ENCODE measurements at regions not wholly inside any gene's neighbourhood (a gene's known extent, or its start where the extent isn't known, plus 50 kb on each side); places are given as distances from the start of the nearest gene placed in this dataset.

DNA sequence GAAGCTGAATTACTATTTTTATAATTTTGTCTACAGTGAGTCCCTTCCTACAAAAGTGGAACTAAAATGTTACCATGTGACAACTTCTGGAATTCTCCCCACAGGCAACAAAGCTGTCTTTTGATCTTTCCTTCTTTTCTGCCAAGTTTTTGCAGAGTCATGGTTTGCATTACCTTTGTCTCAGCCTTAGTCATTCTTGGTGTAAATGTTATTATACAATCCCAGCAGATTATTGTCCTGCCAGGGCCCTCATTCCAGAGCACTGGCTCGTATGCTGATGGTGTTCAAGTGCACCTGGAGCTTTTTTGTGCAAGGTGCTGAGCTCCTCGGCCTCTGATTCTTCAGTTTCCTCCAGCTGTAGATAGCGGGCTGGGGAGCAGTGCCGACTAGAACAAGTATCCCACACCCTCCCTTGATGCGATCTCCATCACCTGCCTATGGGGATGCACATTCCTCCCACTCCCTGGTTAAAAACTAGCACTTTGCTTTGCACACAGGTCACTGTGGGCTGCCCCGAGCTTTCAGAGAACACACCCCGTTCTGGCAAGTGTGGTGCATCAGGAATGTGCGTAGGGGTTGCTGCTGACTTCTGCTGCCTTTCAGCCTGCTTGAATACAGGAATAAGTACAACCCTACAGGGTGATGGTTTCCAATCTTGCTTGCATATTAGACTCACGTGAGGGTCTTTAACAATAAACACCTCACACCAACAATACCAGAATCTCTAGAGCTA lies 263.6 kb downstream of the RNF144A start:
- intact Hi-C loops (cut with DNase I) = no loop called here
- H3K27ac ChIP-seq = no peak overlapping the region
- H3K4me1 ChIP-seq = peaks cover 0 to 6% (median 0%) of the 10 kb centered on the region in 4 donors
- no peaks in the 10 kb centered on the region for H3K27me3 ChIP-seq
- no peaks in the 10 kb centered on the region for H3K36me3 ChIP-seq
- no peaks in the 10 kb centered on the region for H3K9me3 ChIP-seq
- no peak overlapping the region for H3K4me3 ChIP-seq
- 43 to 68% methylated on average over 9 of the region's 9 CpGs for WGBS, 2 donors
- DNase-seq = no peak
- TF ChIP-seq, protein P1, sequence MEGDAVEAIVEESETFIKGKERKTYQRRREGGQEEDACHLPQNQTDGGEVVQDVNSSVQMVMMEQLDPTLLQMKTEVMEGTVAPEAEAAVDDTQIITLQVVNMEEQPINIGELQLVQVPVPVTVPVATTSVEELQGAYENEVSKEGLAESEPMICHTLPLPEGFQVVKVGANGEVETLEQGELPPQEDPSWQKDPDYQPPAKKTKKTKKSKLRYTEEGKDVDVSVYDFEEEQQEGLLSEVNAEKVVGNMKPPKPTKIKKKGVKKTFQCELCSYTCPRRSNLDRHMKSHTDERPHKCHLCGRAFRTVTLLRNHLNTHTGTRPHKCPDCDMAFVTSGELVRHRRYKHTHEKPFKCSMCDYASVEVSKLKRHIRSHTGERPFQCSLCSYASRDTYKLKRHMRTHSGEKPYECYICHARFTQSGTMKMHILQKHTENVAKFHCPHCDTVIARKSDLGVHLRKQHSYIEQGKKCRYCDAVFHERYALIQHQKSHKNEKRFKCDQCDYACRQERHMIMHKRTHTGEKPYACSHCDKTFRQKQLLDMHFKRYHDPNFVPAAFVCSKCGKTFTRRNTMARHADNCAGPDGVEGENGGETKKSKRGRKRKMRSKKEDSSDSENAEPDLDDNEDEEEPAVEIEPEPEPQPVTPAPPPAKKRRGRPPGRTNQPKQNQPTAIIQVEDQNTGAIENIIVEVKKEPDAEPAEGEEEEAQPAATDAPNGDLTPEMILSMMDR (IDR thresholded peaks at IDR 0.05) = no peak

DNA sequence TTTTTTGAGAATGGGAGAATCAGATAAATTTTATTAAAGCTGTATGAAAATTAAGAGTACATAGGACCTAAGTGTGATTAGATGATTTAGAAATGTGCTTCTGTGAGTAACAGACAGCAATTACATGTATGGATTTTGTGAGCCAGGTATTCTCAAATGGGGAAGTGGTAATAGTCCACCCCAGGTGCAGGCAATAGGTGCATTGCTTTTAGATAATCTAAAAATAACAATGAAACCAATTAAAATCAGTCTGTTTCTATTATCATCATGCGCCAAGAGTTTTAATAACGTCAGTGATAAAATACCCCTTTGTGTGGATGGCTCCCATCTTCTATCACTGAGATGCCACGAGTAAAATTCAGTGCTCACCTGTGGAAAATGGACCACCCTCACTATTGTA lies 265.3 kb downstream of the RNF144A start:
- TF ChIP-seq EP300 (IDR thresholded peaks at IDR 0.05) = no peak
- TF ChIP-seq POLR2AphosphoS5 (IDR thresholded peaks at IDR 0.05) = no peak
- no peak for TF ChIP-seq POLR2A (IDR thresholded peaks at IDR 0.05)
- TF ChIP-seq, protein P1 (IDR thresholded peaks at IDR 0.05) = no peak
- Histone ChIP-seq H3K4me1 (peaks cover 0 to 6% (median 0%) of the 10 kb centered on the region in 4 donors), H3K36me3 (no peaks in the 10 kb centered on the region), H3K27me3 (no peaks in the 10 kb centered on the region), H3K27ac (no peak overlapping the region), H3K9me3 (no peaks in the 10 kb centered on the region), H3K4me3 (no peak overlapping the region)
- DNase-seq = no peak
- WGBS, 2 donors = 74 to 89% methylated on average over 3 of the region's 3 CpGs
- intact Hi-C loops (cut with DNase I) = no loop called here

DNA sequence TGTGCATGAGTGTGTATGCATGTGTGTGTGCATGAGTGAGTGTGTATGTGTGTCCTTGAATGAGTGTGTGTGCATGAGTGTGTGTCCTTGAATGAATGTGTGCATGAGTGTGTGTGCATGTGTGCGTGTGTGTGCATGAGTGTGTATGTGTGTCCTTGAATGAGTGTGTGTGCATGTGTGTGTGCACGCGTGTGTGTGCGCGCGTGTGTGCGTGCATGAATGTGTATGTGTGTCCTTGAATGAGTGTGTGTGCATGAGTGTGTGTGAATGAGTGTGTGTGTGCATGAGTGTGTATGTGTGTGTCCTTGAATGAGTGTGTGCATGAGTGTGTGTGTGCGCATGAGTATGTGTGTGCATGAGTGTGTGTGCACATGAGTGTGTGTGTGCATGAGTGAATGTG lies 271.9 kb downstream of the RNF144A start:
- no peak for DNase-seq
- no peak overlapping the region for H3K4me3 ChIP-seq
- H3K4me1 ChIP-seq = no peaks in the 10 kb centered on the region
- WGBS, 2 donors = 72 to 76% methylated on average over 8 of the region's 8 CpGs
- H3K9me3 ChIP-seq = no peaks in the 10 kb centered on the region
- intact Hi-C loops (cut with DNase I) = no loop called here
- no peak overlapping the region for H3K27ac ChIP-seq
- no peak for TF ChIP-seq POLR2A (IDR thresholded peaks at IDR 0.05)
- TF ChIP-seq EP300 (IDR thresholded peaks at IDR 0.05) = no peak
- H3K27me3 ChIP-seq = no peaks in the 10 kb centered on the region
- H3K36me3 ChIP-seq = no peaks in the 10 kb centered on the region

DNA sequence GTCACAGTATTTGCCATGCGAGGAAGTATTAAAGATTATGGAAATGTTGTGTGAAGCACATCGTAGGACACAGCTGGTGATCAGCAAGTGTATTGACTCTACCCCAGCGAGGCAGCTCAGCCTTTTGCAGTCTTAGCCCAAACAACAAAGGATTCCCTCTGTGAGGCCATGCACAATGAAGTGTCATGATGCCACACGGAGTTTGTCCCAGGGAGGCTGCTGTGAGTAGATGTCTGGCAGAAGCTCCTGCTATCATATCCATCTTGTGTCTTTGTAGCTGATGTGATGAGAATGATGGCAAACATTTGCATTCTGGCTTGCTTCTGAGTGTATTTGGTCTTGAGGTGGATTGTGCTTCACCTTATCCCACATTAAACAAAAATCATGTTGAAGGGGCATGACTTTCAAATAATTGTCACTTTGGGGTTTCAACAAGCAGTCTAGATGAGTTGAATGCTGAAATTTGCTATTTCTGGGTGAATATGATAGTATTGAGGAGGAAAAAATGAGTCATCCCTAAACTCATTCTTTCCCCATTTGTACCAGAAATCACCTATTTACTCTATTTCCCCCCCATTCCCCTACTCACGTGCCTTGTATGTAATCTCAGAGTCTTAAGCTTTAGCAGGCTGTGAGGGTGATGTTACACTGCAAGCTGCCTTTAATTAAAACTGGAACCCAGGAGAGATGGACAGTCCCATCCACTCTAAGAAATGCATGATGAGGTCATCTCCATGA lies 273.5 kb downstream of the RNF144A start:
- Histone ChIP-seq H3K9me3 (no peaks in the 10 kb centered on the region), H3K27me3 (no peaks in the 10 kb centered on the region), H3K4me3 (no peak overlapping the region), H3K27ac (no peak overlapping the region), H3K4me1 (no peaks in the 10 kb centered on the region), H3K36me3 (no peaks in the 10 kb centered on the region)
- TF ChIP-seq POLR2AphosphoS5 (IDR thresholded peaks at IDR 0.05) (no peak), POLR2A (IDR thresholded peaks at IDR 0.05) (no peak), EP300 (IDR thresholded peaks at IDR 0.05) (no peak)
- TF ChIP-seq, protein P1 (IDR thresholded peaks at IDR 0.05) = no peak
- DNase-seq = no peak
- intact Hi-C loops (cut with DNase I) = no loop called here
- WGBS, 2 donors = 62 to 69% methylated on average over 5 of the region's 5 CpGs

DNA sequence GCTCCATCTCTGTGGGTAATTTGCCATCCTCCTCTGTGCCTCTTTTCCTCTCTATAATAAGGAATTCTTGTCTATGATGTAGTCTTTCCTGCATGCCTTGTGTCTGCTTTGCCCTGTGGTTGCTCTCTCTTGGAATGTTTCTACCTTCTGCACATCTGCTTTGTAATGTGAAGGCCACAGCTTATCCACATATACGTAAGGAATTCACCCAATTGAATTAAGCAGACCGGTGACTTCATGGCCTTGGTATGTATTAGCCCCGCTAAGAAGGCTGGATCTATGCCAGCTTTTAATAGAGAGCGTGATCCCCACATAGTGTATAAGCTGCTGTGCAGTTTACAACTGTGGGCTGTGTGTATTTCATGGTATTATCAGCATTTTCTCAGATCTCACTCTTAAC lies 274.7 kb downstream of the RNF144A start:
- 59 to 66% methylated on average over 4 of the region's 4 CpGs for WGBS, 2 donors
- DNase-seq = no peak
- no peaks in the 10 kb centered on the region for H3K36me3 ChIP-seq

More for the DNA sequence above, 274.7 kb downstream of the RNF144A start:
- Histone ChIP-seq H3K4me3 (no peak overlapping the region), H3K27me3 (no peaks in the 10 kb centered on the region), H3K9me3 (no peaks in the 10 kb centered on the region), H3K4me1 (no peaks in the 10 kb centered on the region), H3K27ac (no peak overlapping the region)
- TF ChIP-seq POLR2A (IDR thresholded peaks at IDR 0.05) (no peak), EP300 (IDR thresholded peaks at IDR 0.05) (no peak)
- TF ChIP-seq, protein P1 (IDR thresholded peaks at IDR 0.05) = no peak
- intact Hi-C loops (cut with DNase I) = no loop called here
